Activated CD4-positive, alpha-beta T cell treated with anti-CD3 and anti-CD28 coated beads for 4 hours (primary cell): ENCODE measurements at regions not wholly inside any gene's neighbourhood (a gene's known extent, or its start where the extent isn't known, plus 50 kb on each side); places are given as distances from the start of the nearest gene placed in this dataset.
A peak's percentile ranks its signal among the peaks of the same experiment; 100 is the strongest.
"Not testable (repeated sequence)": the region's sequence is repeated elsewhere in the genome, so short reads cannot be mapped to it uniquely, and the experiment has no call there.

Source experiments
- DNase-seq, 2 donors: peaks; one replicate each; pipeline ENCODE4 v3.0.0-alpha.2; 2020

DNA sequence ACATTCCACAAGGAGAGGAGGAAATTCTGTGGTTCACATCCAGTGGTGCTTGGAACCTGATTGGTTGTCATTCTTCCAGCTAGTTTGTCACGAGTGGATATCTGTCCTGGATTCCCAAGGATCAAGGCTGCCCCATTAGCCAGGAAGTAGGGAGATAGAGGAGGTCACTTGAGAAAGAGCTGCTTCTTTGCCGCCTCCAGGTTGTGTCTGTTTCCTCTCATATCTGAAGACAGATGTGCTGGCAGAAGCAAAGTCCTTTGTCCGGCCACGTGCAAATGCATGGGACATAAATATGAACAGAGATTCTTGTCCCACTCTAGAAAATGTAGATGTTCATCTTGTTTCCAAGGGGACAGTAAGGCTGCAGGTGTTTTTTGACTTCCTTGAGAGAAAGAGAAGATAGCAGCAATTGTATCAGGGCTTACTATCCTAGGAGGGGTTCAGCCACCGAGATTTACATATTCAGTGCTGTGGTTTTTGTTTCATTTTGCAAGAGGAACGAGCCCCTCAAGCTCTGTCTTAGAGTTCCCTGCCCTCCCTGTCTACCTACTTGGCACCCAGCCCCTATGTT, 174.4 kb downstream of the RPIA start:
- DNase-seq: no peak

DNA sequence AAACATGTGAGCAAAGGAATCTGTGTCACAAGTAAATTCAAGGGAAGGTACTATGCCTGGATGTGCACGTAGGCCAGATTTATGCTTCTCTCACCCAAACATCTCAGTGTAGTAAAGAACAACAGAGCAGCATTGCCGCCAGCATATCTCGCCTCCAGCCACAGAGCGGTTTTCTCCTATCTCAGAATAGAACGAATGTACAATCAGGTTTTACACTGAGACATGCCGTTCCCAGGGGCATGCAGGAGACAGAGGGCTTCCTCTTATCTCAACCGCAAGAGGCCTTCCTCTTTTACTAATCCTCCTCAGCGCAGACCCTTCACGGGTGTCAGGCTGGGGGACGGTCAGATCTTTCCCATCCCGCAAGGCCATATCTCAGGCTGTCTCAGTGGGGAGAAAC, 175.3 kb downstream of the RPIA start:
- no peak for DNase-seq

DNA sequence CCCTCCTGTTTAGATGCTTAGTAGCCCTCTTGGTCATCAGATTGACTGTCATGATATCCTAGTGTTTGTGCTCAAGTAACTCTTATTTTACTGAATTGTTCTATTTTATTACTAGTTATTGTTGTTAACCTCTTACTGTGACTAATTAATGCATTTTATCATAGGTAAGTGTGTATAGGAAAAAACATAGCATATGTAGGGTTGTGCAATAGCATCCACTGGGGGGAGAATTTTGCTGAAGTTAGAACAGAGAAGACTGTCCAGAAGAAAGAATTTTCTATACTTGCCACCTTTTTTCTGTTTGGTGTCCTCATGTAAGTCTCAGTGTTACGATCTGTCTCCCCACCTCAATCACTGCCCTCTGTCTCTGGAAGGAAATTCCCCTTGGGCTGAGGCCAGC, 177.4 kb downstream of the RPIA start:
- no peak for DNase-seq

DNA sequence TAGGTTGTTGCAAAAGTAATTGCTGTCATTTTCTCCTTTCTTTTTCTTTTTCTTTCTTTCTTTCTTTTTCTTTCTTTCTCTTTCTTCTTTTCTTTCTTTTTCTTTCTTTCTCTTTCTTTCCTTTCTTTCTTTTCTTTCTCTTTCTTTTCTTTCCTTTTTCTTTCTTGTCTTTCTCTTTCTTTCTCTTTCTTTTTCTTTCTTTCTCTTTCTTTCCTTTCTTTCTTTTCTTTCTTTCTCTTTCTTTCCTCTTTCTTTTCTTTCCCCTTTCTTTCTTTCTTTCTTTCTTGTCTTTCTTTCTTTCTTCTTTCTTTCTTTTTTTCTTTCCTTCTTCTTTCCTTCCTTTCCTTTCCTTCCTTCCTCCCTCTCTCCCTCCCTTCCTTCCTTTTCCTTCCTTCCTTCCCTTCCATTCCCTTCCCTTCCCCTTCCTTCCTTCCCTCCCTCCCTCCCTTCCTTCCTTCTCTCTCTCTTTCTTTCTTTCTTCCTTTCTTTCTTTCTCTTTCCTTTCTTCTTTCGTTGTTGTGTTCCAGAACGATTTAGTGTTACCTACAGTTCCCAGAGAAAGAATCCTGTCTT, 178.9 kb downstream of the RPIA start:
- no peak for DNase-seq

DNA sequence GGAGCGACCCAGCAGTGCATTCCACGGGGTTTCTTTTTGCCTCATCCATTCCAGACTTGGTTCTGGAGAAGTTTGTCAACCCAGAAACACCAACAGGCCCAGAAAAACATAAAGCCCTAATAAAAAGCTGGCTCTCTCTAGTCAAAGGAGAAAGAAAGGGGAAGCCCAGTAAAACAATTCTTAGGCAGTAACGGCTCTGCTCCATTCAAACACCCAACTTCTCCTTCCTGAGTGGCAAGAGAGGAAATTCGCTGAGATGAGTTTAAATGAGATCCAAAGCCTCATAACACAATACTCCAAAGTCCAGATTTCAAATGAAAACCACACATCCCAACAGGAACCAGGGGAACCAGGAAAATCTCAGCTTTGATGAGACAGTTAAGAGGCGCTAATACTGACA, 179.9 kb downstream of the RPIA start:
- no peak for DNase-seq

DNA sequence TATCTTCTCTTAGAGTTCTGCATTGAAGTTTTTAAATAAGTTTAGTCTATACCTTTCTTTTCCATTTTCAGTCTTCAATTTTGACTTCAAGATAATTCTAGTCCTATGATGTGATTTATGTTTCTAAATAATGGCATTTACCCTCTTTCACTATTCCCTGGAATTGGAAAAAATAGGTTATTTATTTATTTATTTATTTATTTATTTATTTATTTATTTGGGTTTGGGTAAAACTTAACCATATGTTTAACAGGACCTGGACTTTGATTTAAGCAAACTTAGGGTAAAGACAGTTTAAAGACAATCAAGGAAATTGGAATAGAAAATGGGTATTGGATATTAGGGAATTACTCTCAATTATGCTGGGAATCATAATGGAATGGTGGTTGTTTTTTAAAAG, 182.1 kb downstream of the RPIA start:
- no peak for DNase-seq

DNA sequence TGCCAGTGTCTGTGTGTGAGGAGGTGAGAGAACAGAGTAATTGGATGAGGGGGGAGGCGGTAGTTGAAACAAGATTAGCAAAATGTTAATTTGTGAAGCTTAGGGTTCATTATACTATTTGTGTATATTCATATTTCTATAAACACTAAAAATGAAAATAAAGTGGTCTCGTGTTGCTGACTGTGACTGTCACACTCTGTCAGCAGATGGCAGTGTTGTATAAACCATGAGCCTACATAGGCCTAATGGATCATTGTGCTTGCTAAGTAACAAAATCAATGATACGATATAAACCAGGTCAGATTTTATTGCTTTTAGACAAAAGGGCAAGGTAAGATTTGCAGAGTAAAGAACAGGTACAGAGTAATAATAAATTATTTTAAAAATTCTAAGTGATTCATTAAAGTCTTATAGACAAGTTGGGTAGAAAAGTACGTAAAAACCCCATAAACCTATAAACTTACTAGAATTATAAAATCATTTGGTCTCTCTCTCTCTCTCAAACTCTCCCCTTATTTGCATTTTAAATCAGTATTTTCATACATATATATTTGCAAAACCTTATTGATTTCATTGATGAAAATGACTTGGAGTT, 182.7 kb downstream of the RPIA start:
- peak; percentile 16 to 47 for DNase-seq

DNA sequence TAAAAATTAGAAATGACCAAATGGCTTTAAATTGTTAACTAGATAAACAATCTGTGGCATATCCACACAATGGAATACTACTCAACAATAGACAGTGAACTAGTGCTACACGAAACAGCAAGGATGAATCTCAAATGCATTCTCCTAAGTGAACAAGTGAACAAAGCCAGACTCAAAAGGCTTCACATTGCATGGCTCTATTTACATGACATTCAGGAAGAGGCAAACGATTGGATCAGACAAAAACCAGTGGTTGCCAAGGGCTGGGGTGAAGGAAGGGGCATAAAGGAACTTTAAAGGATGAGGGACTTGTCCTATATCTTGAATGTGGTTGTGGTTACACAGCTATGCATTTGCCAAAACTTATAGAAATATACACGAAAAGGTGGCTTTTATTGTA, 184.3 kb downstream of the RPIA start:
- DNase-seq: no peak

DNA sequence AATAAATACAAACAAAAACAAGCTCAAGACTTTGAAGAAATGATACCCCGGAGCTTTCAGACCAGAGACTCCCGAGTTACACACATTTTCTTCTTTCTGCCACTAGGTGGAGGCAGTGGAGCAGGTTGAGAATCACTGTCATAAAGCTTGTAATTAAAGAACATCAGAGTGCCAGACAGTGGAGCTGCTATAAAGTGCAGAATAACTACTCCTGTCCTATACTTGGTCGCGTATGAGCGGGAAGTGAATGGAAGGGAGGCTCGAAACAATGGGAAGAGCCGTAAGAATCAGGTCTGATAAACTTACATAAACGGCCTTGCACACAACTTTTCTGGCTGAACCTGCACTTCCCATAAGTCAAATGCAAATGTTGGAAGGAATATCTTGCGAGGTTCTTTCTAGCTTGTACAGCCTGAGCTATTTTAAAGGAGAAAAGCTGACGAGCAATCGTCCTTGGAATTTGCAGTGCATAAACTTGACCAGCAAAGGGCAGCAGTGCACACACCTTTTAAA, 189.0 kb downstream of the RPIA start:
- peak in 1 of 2 donors; percentile 23 for DNase-seq

DNA sequence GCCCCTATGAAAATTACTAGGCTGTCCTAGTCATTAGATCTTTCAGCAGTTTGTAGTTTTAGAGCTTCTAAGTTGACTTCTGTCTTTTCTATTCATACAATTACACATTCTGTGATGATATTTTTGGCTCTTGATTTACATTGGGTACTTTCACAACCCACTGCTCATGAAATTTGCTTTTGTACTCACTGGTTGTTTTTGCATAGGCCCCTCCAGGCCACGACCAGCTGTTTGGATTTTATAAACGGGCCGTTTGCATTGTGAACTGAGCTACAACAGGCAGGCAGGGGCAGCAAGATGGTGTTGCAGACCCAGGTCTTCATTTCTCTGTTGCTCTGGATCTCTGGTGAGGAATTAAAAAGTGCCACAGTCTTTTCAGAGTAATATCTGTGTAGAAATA, 193.8 kb downstream of the RPIA start:
- no peak for DNase-seq

DNA sequence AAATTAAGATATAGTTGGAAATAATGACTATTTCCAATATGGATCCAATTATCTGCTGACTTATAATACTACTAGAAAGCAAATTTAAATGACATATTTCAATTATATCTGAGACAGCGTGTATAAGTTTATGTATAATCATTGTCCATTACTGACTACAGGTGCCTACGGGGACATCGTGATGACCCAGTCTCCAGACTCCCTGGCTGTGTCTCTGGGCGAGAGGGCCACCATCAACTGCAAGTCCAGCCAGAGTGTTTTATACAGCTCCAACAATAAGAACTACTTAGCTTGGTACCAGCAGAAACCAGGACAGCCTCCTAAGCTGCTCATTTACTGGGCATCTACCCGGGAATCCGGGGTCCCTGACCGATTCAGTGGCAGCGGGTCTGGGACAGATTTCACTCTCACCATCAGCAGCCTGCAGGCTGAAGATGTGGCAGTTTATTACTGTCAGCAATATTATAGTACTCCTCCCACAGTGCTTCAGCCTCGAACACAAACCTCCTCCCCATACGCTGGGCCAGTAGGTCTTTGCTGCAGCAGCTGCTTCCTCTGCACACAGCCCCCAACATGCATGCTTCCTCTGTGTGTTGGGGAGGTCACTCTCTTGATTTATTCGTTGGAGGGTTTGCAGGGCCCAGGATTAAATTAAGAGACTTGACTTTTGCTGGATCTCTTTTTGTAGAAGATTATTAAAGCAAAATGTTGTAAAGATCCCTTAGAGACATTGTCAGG, 194.4 kb downstream of the RPIA start:
- no peak for DNase-seq

DNA sequence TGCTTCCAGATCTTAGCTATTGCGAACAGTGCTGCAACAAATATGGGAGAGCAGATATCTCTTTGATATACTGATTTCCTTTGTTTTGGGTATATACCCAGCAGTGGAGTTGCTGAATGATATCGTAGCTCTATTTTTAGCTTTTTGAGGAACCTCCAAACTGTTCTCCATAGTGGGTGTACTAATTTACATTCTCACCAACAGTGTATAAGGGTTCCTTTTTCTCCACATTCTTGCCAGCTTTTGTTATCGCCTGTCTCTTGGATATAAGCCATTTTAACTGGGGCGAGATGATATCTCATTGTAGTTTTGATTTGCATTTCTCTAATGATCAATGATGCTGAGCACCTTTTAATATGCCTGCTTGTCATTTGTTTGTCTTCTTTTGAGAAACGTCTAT, 196.0 kb downstream of the RPIA start:
- DNase-seq: not testable (repeated sequence)

DNA sequence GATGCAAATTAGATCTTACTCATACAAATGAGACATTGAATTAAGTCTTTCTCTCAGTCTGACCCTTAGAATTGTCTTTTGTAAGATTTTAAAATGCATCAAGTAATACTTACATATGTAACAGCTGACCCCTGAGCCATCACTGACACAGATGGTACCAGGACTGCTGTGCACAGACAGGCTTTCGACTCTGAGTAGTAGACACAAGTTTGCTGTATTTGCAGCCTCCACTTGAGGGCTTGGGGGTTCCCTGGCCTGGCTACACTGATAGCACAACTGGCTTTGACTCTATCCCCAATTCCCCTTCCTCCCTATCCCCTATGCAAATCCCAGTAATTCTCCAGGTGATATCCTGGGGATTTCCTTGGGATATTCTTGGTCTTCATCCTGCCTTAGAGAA, 200.7 kb downstream of the RPIA start:
- DNase-seq: no peak

DNA sequence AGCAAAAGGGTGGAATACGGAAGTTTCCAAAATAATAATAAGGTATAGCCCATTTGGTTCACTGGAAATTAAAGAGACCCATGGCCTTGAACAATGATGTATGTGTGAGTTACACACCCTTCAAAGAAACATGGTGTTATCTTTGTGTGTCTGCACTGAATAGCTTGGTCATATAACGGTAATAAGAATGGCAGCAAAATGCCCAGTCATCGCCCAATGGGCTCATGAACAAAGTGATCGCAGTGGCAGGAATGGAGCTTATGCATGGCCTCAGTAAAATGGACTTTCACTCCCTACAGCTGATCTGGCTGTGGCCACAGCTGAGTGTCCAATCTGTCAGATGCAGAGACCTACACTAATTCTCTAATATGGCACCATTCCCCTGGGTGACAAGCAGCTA, 201.3 kb downstream of the RPIA start:
- no peak for DNase-seq

DNA sequence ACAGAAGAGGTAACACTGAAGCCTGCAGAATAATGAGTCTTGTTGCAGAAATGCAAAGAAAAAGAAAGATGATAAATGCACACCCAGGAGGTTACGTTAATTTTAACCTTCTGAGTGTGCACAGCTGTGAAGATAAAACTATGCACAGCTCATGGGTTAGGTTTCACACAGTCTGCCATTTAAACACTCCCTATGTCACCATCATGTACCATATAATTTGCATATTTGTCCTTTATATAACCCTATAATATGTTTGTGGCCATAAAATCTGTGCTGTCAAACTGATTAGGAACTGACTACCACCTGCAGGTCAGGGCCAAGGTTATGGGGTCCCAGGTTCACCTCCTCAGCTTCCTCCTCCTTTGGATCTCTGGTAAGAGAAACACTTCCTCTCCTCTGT, 205.5 kb downstream of the RPIA start:
- no peak for DNase-seq

DNA sequence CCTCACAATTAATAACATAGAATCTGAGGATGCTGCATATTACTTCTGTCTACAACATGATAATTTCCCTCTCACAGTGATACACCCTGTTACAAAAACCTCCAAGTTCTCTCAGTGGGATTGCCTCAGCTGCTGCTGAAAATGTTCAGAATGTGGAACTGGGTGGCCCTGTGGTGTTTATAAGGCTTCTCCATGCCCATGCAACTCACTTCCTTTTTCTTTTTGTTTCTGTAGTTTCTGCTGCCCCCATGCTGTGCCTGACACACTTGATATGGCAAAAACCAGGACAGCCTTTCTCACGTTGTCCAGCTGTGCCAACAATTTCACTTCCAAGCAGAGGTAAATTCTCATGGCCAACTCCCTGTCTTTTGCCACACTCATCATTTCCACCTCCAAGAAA, 206.2 kb downstream of the RPIA start:
- DNase-seq: no peak

DNA sequence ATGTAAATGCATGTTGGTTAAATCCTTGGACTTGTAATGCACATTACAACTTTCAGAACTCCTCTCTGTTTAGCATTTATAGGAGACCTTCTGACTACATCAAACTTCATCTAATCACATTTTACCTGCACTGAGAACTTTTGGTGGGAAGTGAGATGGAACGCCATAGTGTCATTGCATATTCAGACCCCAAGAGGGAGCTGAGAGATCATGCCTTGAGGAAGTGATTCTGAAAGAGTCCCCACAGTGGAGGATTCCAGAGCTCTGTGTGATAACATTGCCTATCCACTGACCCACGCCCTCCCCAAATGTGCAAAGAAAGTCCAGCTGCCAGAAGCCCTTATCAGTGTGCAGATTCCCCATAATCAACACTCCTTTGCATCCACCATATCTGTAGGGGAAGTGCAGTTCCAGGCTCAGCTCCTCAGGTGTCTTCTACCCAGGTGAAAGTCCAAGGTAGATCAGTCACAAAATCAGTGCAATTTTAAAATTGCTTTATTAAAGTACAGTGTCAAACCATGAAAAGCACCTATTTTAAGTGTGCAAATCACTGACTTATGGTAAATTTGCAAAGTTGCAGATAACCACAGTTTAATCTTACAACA, 212.4 kb downstream of the RPIA start:
- DNase-seq: no peak

DNA sequence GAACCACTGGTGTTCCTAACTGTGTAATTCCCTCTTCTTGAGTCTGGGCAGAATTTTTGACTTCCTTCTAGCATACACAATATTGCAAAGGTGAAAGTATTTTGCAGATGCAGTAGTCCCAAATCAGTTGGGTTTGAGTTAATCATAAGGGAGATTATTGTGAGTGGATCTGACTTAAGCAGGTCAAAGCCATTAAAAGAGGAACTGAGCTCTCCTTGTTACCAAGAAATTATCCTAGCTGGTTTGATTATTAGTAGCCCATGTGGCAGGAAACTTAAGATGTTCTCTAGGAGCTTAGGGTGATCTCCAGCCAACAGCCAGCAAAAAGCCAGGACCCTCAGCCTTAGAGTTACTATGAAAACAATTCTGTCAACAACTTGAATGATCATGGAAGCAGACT, 221.8 kb downstream of the RPIA start:
- no peak for DNase-seq

DNA sequence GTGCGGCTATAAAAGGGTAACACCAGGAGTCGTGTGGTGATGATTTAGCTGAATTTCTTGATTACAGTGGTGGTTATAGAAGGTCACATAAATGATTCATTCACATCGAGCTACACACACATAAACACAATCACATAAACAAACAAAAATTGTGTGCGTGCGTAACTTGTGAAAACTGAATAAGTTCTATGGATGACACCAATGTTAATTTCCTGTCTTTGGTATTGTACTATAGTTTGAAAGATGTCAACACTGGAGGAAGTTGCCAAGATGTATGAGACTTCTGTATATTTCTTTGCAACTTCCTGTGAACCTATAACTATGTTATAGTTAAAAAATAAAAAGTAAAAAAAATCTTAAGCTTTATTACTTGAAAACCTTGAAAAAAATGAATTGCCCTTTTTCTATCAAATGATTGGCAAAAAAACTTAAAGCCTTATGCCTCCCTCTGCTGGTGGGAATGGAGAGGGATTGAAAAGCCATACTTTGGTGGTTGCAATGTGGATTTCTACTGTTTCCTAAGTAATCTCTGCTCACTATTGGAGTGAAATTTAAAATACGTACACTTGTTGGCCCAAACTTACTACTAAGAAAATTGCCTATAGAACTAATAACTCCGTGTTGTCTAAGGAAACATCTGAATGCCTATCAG, 227.7 kb downstream of the RPIA start:
- no peak for DNase-seq

DNA sequence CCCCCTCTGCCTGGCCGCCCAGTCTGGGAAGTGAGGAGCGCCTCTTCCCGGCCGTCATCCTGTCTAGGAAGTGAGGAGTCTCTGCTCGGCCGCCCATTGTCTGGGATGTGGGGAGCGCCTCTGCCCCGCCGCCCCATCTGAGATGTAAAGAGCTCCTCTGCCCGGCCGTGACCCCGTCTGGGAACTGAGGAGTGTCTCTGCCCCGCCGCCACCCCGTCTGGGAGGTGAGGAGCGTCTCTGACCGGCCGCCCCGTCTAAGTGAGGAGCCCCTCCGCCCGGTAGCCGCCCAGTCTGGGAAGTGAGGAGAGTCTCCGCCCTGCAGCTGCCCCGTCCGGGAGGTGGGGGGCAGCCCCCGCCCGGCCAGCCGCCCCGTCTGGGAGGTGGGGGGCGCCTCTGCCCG, 228.9 kb downstream of the RPIA start:
- not testable (repeated sequence) for DNase-seq

DNA sequence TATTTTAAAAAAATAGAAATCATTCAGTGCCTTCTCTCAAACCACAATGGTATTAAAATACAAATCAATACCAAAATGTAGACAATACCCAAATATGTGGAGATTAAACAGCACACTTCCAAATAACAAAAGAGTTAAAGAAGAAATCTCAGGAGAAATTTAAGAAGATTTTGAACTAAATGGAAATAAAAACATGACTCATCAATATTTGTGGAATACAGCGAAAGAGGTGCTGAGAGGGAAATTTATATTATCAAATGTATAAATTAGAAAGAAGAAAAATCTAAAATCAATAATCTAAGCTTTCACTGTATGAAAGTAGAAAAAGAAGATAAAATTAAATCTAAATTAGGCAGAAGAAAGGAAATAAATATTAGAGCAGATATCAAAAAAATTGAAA, 233.1 kb downstream of the RPIA start:
- no peak for DNase-seq

DNA sequence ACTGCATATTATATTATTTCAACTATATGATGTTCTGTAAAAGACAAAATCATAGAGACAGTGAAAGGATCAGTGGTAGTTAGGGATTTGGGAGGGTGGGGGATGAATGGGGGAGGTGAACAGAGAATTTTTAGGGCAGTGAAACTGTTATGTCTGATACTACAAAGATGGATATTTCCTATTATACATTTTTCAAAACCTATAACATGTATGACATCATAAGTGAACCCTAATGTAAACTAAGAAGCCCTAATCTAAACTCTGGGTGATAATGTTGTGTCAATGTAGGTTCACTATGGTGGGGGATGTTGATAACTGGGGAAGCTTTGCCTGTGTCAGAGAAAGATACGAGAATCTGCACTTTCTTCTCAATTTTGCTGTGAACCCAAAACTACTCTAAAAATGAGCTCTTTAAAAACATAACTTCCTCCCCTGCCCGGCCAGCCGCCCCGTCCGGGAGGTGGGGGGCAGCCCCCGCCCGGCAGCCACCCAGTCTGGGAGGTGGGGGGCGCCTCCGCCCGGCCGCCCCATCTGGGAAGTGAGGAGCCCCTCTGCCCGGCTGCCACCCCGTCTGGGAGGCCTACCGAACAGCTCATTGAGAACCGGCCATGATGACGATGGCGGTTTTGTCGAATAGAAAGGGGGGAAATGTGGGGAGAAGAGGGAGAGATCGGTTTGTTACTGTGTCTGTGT, 234.4 kb downstream of the RPIA start:
- DNase-seq: no peak

DNA sequence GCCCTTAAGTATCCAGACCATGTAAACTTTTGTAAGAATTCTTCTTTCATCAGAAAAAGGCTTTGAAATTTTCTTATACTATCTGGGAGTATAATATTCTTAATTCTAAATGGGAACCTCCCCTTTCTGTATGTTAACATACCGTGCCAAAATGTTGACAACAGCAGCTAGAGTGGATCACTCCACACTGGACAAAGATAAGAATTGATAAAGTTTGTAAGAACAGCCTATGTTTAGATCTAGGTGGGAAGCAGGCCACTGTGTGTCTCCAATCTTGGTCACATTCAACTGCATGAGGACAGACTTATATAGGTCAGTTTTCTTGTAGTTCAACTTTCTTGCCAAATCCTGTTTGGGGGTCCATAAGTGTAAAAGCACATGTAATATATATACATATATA, 235.7 kb downstream of the RPIA start:
- no peak for DNase-seq
